A549 (cell line): ENCODE measurements at regions not wholly inside any gene's neighbourhood (a gene's known extent, or its start where the extent isn't known, plus 50 kb on each side); places are given as distances from the start of the nearest gene placed in this dataset.
"Not testable (repeated sequence)": the region's sequence is repeated elsewhere in the genome, so short reads cannot be mapped to it uniquely, and the experiment has no call there.

Experiments used
- ATAC-seq, 2 experiments: fragments of 200-7000 bp in 1 of 2; fragments of >200 bp in 1 of 2; cut with Nextera tagmentation in 1 of 2; cut with Tn5 transposase in 1 of 2; 3 replicates each; pipeline versions ENCODE4 v1.8.0 to v1.9.1; 2018 to 2020; ENCODE audit warnings: mild to moderate bottlenecking in 1 of 2, moderate library complexity in 1 of 2
- CTCF ChIA-PET: fragments of 300-600 bp; sonication (Branson Sonifier 250); formaldehyde crosslinking; extraction: SDS; loops from one replicate; lab custom pipeline; 2021; ENCODE audit warnings: antibody characterized with exemption, inconsistent platforms; lab: Yijun Ruan, JAX
- POLR2A ChIA-PET: fragments of 350-600 bp; formaldehyde crosslinking; extraction: SDS; loops from one replicate; lab custom pipeline; 2021; ENCODE audit warnings: antibody characterized with exemption, inconsistent platforms; lab: Yijun Ruan, JAX
- DNase-seq, 2 experiments: peaks; one replicate each; pipeline versions ENCODE4 v3.0.0 to v3.0.0-alpha.2; 2011 to 2016; ENCODE audit warnings: low read depth in 1 of 2, low spot score in 1 of 2
- FAIRE-seq: peaks from 2 replicates; lab custom pipeline; 2011; peaks lifted over from hg19 to GRCh38; lab: Jason Lieb, UNC
- H3K27ac ChIP-seq, 2 experiments: fragments of >200 bp; sonication (Bioruptor Twin); formaldehyde crosslinking; 3 replicates each; pipeline ENCODE4 v1.5.1; 2016 to 2017
- H3K4me1 ChIP-seq: fragments of >200 bp; sonication (Bioruptor Twin); formaldehyde crosslinking; 3 replicates; pipeline ENCODE4 v1.6.1; 2016
- H3K4me2 ChIP-seq: fragments of >200 bp; sonication (Bioruptor Twin); formaldehyde crosslinking; 3 replicates; pipeline ENCODE4 v1.6.1; 2016
- H3K4me3 ChIP-seq: fragments of >200 bp; sonication (Bioruptor Twin); formaldehyde crosslinking; 3 replicates; pipeline ENCODE4 v1.5.1; 2016
- H3K9me3 ChIP-seq: fragments of >200 bp; sonication (Bioruptor Twin); formaldehyde crosslinking; 3 replicates; pipeline ENCODE4 v1.6.1; 2016
- BCL3 ChIP-seq: fragments of >200 bp; sonication (Bioruptor Twin); formaldehyde crosslinking; IDR thresholded peaks from 3 replicates; pipeline ENCODE4 v1.6.1; 2016
- EHMT2 ChIP-seq: fragments of 200-600 bp; sonication (generic); IDR thresholded peaks from 2 replicates; pipeline ENCODE4 v1.6.1; 2016; ENCODE audit warnings: antibody characterized with exemption, low read depth, mild to moderate bottlenecking, moderate library complexity
- GATA3 ChIP-seq: IDR thresholded peaks from 2 replicates; pipeline ENCODE4 v1.6.1; 2012; ENCODE audit warnings: borderline replicate concordance
- HDAC2 ChIP-seq: fragments of 200-600 bp; sonication (generic); IDR thresholded peaks from 2 replicates; pipeline ENCODE4 v1.6.1; 2016
- HEYL ChIP-seq: fragments of 250-450 bp; sonication (Bioruptor Pico); IDR thresholded peaks from 2 replicates; pipeline ENCODE4 v1.8.0; 2021; ENCODE audit warnings: mild to moderate bottlenecking, moderate library complexity
- HOXA7 ChIP-seq: fragments of 250-450 bp; sonication (Bioruptor Pico); IDR thresholded peaks from 2 replicates; pipeline ENCODE4 v1.5.0; 2020; ENCODE audit warnings: mild to moderate bottlenecking, moderate library complexity
- KDM1A ChIP-seq: fragments of 200-600 bp; sonication (generic); IDR thresholded peaks from 2 replicates; pipeline ENCODE4 v1.6.1; 2016; ENCODE audit warnings: low read depth, mild to moderate bottlenecking
- KDM5A ChIP-seq: fragments of 200-600 bp; sonication (generic); IDR thresholded peaks from 2 replicates; pipeline ENCODE4 v1.6.1; 2016; ENCODE audit warnings: antibody characterized with exemption, mild to moderate bottlenecking
- MAFK ChIP-seq: fragments of 450-650 bp; IDR thresholded peaks from 2 replicates; pipeline ENCODE4 v1.6.1; 2014; ENCODE audit not compliant: partially characterized antibody
- MYC ChIP-seq: IDR thresholded peaks from 2 replicates; pipeline ENCODE4 v1.6.1; 2012; ENCODE audit warnings: mild to moderate bottlenecking, inconsistent platforms, low read length, improper control_type of control experiment, borderline replicate concordance
- NPAS2 ChIP-seq: fragments of 250-450 bp; sonication (Bioruptor Pico); IDR thresholded peaks from 2 replicates; pipeline ENCODE4 v1.8.0; 2022; ENCODE audit warnings: mild to moderate bottlenecking, moderate library complexity, borderline replicate concordance
- PHF8 ChIP-seq: fragments of 200-600 bp; sonication (generic); IDR thresholded peaks from 2 replicates; pipeline ENCODE4 v1.6.1; 2016; ENCODE audit warnings: low read depth, mild to moderate bottlenecking, antibody characterized with exemption, moderate library complexity, borderline replicate concordance
- REST ChIP-seq: fragments of 200-600 bp; sonication (generic); IDR thresholded peaks from 2 replicates; pipeline ENCODE4 v1.6.1; 2016; ENCODE audit warnings: antibody characterized with exemption, mild to moderate bottlenecking, moderate library complexity
- RFX5 ChIP-seq: fragments of 450-650 bp; IDR thresholded peaks from 2 replicates; pipeline ENCODE4 v1.7.1; 2014; ENCODE audit warnings: antibody characterized with exemption, mild to moderate bottlenecking, moderate library complexity
- TFCP2L1 ChIP-seq: fragments of 250-450 bp; sonication (Bioruptor Pico); IDR thresholded peaks from 2 replicates; pipeline ENCODE4 v1.5.0; 2021; ENCODE audit warnings: mild to moderate bottlenecking
- USF2 ChIP-seq: fragments of 450-650 bp; IDR thresholded peaks from 2 replicates; pipeline ENCODE4 v1.6.1; 2014; ENCODE audit warnings: antibody characterized with exemption
- ZNF302 ChIP-seq: fragments of 250-450 bp; sonication (Bioruptor Pico); IDR thresholded peaks from 2 replicates; pipeline ENCODE4 v1.9.0; 2021; ENCODE audit warnings: inconsistent platforms, mild to moderate bottlenecking, moderate library complexity
- ZSCAN20 ChIP-seq: fragments of 250-450 bp; sonication (Bioruptor Pico); IDR thresholded peaks from 2 replicates; pipeline ENCODE4 v1.8.0; 2022; ENCODE audit warnings: mild to moderate bottlenecking, moderate library complexity
- WGBS: methylation state at CpG from one replicate; pipeline ENCODE4 v1.1.6; 2017; ENCODE audit errors: missing lambda C conversion rate; 5-methylcytosine and 5-hydroxymethylcytosine counted together
- TF ChIP-seq, protein P1 (sequence below): IDR thresholded peaks from 2 replicates; pipeline ENCODE4 v1.6.1; 2012

GRCh38 chr9:86624630-86625029 is 270.4 kb upstream of the TUT7 start:
- TF ChIP-seq MAFK (no peak), HOXA7 (no peak), BCL3 (no peak), GATA3 (no peak), KDM5A (no peak), HDAC2 (no peak), ZNF302 (CRISPR knock-in tag) (no peak), EHMT2 (no peak)
- TF ChIP-seq, protein P1, sequence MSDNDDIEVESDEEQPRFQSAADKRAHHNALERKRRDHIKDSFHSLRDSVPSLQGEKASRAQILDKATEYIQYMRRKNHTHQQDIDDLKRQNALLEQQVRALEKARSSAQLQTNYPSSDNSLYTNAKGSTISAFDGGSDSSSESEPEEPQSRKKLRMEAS: no peak
- Histone ChIP-seq H3K4me2 (no peak overlapping the region), H3K9me3 (no peaks in the 10 kb centered on the region), H3K4me1 (no peaks in the 10 kb centered on the region), H3K4me3 (no peak overlapping the region), H3K27ac (no peak overlapping the region)
- ATAC-seq (no peak), FAIRE-seq (no peak), DNase-seq (no peak)
- ChIA-PET POLR2A (no interaction called here), CTCF (interaction anchor here (1.1 kb wide), 1 partner anchor 210 kb away, joined by 3 read pairs; no protein-coding TSS in a partner anchor)
- 33% methylated on average over 5 of the region's 5 CpGs for WGBS

DNA sequence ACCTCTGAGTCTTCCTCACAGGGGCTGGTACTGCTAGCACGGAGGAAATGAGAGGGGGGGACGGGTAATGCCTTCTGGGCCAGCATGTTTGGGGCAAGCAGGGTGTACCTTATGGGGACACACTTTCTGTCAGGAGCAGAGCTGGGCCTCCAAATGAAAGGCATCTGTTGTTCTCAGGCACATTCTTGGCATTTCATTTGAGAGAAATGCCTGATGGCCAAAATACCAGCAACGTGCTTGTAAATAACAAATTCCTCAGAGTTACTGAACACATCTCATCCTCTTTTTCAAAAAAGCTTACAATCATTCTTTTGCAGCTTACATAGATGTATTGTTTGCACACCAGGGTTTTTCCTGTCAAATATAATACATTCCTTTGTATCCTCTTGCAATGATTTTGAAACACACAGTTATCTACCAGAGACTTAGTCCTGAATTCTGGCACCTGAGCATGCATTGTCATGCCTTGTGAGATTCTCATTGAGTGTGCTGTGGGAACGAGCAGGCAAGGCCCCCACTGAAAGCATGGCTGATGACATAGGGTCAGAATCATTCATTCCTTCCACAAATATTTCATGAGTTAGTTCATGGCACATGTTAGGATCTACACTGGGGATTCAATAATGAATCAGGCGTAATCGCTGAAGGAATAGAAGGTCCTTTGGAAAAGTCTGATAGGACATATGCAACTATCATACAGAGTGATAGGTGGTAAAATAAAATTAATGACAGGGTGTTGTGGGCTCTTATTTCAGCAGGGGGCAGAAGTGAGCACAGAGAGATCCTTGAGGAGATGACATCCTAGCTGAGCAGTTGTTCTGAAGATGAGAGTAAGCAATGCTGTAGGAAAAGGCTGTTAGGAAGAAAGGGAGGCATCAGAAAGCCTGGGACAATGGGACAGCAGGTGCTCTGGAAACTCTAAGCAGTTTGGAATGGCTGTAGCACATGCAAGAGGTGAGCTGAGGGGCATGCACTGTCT is 260.9 kb upstream of the TUT7 start:
- no peak for TF ChIP-seq NPAS2
- CTCF ChIA-PET: interaction anchor here (0.8 to 1.2 kb wide), 3 partner anchors 477 to 861 kb away, joined by 3 to 6 read pairs (median 3); no protein-coding TSS in a partner anchor
- Histone ChIP-seq H3K27ac (no peak overlapping the region), H3K9me3 (no peaks in the 10 kb centered on the region), H3K4me2 (no peak overlapping the region), H3K4me1 (no peaks in the 10 kb centered on the region), H3K4me3 (no peak overlapping the region)
- no peak for FAIRE-seq
- POLR2A ChIA-PET: no interaction called here
- DNase-seq: peak in 1 of 2 experiments; percentile 12
- peak; percentile 47 to 67; a peak in 2 of 6 replicates for ATAC-seq
- WGBS: 10% methylated on average over 6 of the region's 6 CpGs

- no peak for DNase-seq
- FAIRE-seq: no peak
- no peak for ATAC-seq
- Histone ChIP-seq H3K4me1 (no peaks in the 10 kb centered on the region), H3K9me3 (no peaks in the 10 kb centered on the region), H3K4me3 (no peak overlapping the region), H3K27ac (no peak overlapping the region), H3K4me2 (no peak overlapping the region)
- ChIA-PET POLR2A (no interaction called here), CTCF (interaction anchor here (1.7 kb wide), 1 partner anchor 126 kb away, joined by 3 read pairs; no protein-coding TSS in a partner anchor)
- WGBS: 52% methylated on average over 5 of the region's 5 CpGs
- TF ChIP-seq USF2 (no peak), REST (no peak), ZSCAN20 (CRISPR knock-in tag) (no peak), KDM1A (no peak), HOXA7 (no peak), RFX5 (no peak), PHF8 (no peak), TFCP2L1 (no peak), HEYL (CRISPR knock-in tag) (no peak), EHMT2 (no peak), BCL3 (no peak), MYC (no peak), NPAS2 (no peak)
Measured at GRCh38 chr9:86613943-86614342, 259.7 kb upstream of the TUT7 start.

- H3K4me2 ChIP-seq, DNase-seq, POLR2A ChIA-PET, ATAC-seq, H3K27ac ChIP-seq, FAIRE-seq, CTCF ChIA-PET, H3K4me3 ChIP-seq, H3K9me3 ChIP-seq, H3K4me1 ChIP-seq: not testable (repeated sequence)
- WGBS: 67% methylated on average over 22 of the region's 27 CpGs
Measured at GRCh38 chr9:86611534-86611933, 257.3 kb upstream of the TUT7 start.
